ENCODE measurements at regions not wholly inside any gene's neighbourhood (a gene's known extent, or its start where the extent isn't known, plus 50 kb on each side); places are given as distances from the start of the nearest gene placed in this dataset.
"Not testable (repeated sequence)": the region's sequence is repeated elsewhere in the genome, so short reads cannot be mapped to it uniquely, and the experiment has no call there.

- DNase-seq (ENCODE audit: low read depth in 1 of 2, low spot score in 1 of 2), result no peak
Observed at GRCh38 chr5:2353871-2354440, 397.5 kb downstream of the IRX2 start.

DNA sequence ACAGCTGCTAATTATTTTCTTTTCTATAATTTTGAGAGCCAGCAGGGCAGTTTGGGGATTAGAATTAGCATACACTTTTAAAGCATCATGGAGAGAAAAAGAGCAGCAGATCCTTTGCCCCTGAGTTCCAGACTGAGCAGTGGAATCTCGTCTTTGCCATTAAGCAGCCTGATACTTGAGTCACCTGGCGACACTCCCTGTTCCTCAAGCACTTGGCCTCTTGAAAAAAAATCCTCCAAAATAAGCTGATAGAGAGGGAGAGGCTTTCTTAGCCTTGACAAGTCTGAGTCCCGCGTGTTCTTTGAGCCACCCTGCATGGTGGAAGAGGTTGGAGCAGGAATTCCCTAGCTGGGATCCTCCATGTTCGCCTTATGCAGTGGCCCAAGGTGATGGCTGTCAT lies 398.3 kb downstream of the IRX2 start:
- no peak for DNase-seq (ENCODE audit: low read depth in 1 of 2, low spot score in 1 of 2)

DNA sequence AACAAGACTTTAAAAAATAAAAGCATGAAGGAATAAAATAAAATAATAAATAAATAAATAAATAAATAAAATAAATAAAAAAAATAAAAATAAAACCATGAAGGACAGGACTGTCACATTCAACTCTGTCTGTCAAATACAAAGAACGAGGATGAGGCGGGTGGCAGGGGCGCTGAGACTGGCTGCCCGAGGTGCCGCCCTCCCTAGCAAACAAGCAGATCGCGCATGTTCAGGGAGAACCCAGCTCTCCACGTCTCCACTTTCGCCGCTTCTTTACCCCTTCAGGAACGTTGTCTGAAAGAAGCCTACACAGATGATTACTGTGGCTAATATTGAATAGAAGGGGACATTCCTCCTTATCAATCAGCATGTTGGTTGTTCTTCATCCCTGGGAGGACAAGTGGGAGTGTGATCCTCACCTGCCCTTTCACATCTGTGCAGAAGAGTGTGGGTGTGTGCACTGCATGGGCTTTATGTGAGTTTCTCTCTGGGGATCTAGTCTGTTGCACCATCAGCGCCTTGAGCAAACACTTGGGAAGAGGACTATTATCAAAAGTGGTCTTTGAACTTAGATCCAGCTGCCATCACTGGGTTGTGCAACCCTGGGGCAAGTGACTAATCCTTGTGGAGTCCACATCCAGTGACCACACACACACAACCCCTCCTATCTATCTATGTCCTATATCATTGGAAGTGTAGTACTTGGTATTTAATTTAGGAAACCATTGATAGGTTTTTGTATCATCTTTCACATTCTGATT lies 399.2 kb downstream of the IRX2 start:
- DNase-seq (ENCODE audit: low read depth in 1 of 2, low spot score in 1 of 2), result no peak

- DNase-seq (ENCODE audit: low read depth in 1 of 2, low spot score in 1 of 2), result not testable (repeated sequence)
Observed at GRCh38 chr5:2349768-2350167, 401.7 kb downstream of the IRX2 start.

- DNase-seq (ENCODE audit: low read depth in 1 of 2, low spot score in 1 of 2), result no peak
Observed at GRCh38 chr5:2338686-2339085, 412.8 kb downstream of the IRX2 start.

GRCh38 chr5:2335733-2336515 lies 415.6 kb downstream of the IRX2 start:
- no peak for DNase-seq (ENCODE audit: low read depth in 1 of 2, low spot score in 1 of 2)

DNA sequence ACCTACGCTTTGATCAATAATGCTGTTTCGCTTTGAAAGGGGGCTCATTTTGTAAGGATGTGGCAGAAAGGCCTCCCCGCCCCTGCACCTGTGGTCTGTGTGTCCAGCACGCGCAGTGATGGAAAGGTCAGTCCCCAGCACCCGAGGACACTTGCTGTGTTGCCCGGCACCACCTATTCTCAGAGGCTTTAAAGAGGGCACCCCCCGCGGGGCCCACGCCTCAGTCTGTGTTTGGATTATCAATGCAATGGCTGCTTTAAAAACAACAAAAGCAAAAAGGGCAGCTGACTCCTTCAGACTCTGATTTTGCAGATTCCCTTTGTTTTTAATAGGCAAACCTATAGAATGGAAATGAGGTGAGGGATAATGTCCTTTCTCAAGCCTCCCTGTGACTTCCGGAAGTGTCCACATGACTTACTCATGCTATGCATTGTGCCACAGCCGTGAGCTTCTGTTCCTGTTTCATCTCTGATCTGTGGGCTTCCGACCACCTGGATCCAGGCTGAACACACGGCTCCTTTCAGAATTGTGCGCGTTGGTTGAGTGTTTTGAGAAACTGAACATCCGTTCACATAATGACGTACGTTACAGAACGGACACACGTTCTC lies 416.2 kb downstream of the IRX2 start:
- DNase-seq (ENCODE audit: low read depth in 1 of 2, low spot score in 1 of 2), result no peak

GRCh38 chr5:2334719-2335118 lies 416.8 kb downstream of the IRX2 start:
- no peak for DNase-seq (ENCODE audit: low read depth in 1 of 2, low spot score in 1 of 2)

DNA sequence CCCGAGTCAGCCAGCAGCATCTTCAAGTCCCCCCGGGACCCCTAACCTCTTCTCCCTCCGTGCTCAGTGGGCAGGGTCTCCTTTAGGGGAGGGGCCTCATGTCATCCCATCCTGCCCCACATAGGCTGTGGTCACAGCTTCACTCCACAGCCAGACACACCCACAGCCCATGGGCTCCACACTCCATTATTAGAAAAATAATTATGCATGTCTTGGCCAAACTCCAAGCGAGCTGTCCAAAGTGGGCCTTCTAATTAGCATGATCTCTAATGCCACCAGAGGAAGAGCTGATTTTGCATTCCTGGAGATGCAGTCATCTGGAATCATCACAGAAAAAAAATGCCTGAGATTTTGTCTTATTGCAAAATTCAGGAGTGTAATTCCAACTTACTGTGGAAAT lies 418.2 kb downstream of the IRX2 start:
- DNase-seq (ENCODE audit: low read depth in 1 of 2, low spot score in 1 of 2), result no peak

GRCh38 chr5:2332521-2332920 lies 419.0 kb downstream of the IRX2 start:
- no peak for DNase-seq (ENCODE audit: low read depth in 1 of 2, low spot score in 1 of 2)

DNA sequence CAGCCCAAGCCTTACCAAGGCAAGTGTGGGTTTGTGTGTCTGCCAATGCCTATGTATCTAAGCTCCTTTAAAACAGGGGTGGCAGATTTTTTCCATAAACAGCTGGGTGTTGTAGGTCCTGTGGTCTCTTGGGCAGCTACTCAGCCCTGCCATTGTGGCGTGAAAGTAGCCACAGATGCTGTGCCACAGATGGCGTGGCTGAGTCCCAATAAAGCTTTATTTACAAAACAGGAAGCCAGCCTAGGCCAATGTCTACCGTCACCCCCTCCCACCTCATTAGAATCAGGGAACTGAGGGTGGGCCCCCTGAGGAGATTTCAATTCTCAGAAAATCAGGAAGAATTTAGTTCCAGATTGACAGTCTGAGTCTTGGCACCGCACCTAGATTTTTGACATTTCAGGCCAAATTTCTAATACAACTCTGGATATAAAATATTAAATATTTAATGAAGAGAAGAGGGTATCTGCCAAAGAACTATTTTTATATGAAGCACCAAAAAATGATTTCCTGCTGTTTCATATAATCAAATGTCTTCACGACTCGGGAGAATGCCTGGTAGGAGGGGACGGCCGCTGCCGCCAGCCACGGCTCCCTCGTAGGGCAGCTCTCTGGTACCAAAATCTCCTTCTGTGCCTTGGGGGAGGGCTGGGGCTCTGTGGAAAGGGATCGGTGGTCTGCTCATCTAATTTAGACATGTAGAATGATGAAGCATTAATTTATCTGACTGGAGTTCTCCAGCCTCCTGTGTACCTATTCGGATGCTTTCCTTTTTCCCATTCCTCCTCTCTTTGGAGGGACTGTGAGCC lies 420.9 kb downstream of the IRX2 start:
- DNase-seq (ENCODE audit: low read depth in 1 of 2, low spot score in 1 of 2), result no peak

DNA sequence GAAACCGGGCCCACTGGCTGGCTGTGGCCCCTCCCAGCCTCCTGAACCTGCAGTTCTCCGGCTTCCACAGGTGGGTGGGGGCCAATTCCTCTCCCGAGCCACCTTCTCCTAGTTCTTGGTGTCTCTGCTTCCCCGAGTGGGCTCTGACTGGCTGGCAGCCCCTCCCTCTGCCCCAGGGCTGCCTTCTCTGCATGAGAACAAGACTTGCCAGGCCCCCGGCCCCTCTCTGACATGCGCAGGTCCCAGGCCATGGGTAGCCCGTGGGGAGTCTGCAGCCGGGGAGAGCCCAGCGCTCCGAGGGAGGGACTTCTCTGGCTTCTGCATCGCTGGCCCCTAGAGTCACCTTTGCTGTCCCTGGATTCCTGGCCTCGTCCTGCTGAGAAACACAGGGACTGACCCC lies 421.7 kb downstream of the IRX2 start:
- no peak for DNase-seq (ENCODE audit: low read depth in 1 of 2, low spot score in 1 of 2)

- DNase-seq (ENCODE audit: low read depth in 1 of 2, low spot score in 1 of 2), result no peak
Observed at GRCh38 chr5:2326601-2327000, 424.9 kb downstream of the IRX2 start.

- no peak for DNase-seq (ENCODE audit: low read depth in 1 of 2, low spot score in 1 of 2)
Observed at GRCh38 chr5:2324788-2325187, 426.7 kb downstream of the IRX2 start.

- no peak for DNase-seq (ENCODE audit: low read depth in 1 of 2, low spot score in 1 of 2)
Observed at GRCh38 chr5:2320611-2321010, 430.9 kb downstream of the IRX2 start.

DNA sequence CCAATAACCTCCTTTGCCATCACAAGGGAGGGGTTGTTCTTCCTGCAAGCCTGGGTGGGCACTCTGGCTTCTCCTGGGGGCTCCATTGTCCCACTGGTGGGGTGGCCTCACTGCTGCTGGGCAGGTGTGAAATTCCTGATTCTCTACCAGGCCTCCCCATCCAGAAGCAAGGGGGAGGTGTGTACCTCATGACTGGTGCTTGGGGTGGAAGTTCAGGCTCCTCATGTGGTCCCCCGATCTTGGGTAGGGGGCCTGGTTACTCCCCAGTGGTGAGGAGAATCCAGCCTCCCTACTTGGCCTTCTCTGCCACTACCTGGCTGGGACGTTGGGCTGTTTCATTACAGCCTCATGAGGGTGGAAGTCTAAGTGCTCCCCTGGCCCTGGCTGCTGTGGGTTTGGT lies 433.9 kb downstream of the IRX2 start:
- no peak for DNase-seq (ENCODE audit: low read depth in 1 of 2, low spot score in 1 of 2)

- DNase-seq (ENCODE audit: low read depth in 1 of 2, low spot score in 1 of 2), result no peak
Observed at GRCh38 chr5:2311851-2312250, 429.1 kb upstream of the IRX4 start.

GRCh38 chr5:2310946-2311345 lies 428.2 kb upstream of the IRX4 start:
- no peak for DNase-seq (ENCODE audit: low read depth in 1 of 2, low spot score in 1 of 2)

GRCh38 chr5:2307631-2308030 lies 424.9 kb upstream of the IRX4 start:
- no peak for DNase-seq (ENCODE audit: low read depth in 1 of 2, low spot score in 1 of 2)

- no peak for DNase-seq (ENCODE audit: low read depth in 1 of 2, low spot score in 1 of 2)
Observed at GRCh38 chr5:2306711-2307110, 424.0 kb upstream of the IRX4 start.

Measured in activated T-helper 1 cell treated with anti-CD3 and anti-CD28 coated beads, Interleukin-2, amount 50 U/mL, for 16 hours (primary cell).